HCT116 (cell line): ENCODE measurements at regions not wholly inside any gene's neighbourhood (a gene's known extent, or its start where the extent isn't known, plus 50 kb on each side); places are given as distances from the start of the nearest gene placed in this dataset.

Source experiments
- CEBPB ChIP-seq: IDR thresholded peaks from 2 replicates; pipeline ENCODE4 v1.6.1; 2012; ENCODE audit warnings: low read depth
- ELF1 ChIP-seq: IDR thresholded peaks from 2 replicates; pipeline ENCODE4 v1.6.1; 2012; ENCODE audit warnings: low read depth, borderline replicate concordance
- POLR2A ChIP-seq: IDR thresholded peaks from 2 replicates; pipeline ENCODE4 v1.7.0; 2011; ENCODE audit warnings: borderline replicate concordance; ENCODE audit not compliant: insufficient read depth, insufficient read length; ENCODE audit errors: extremely low read depth
- RAD21 ChIP-seq: IDR thresholded peaks from 2 replicates; pipeline ENCODE4 v1.6.1; 2012; ENCODE audit warnings: low read depth, mild to moderate bottlenecking
- SRF ChIP-seq: IDR thresholded peaks from 2 replicates; pipeline ENCODE4 v1.6.1; 2012; ENCODE audit warnings: low read depth
- TCF7L2 ChIP-seq: IDR thresholded peaks from 2 replicates; pipeline ENCODE4 v1.7.0; 2011; ENCODE audit warnings: borderline replicate concordance, inconsistent platforms; ENCODE audit not compliant: insufficient read depth, insufficient read length; ENCODE audit errors: extremely low read depth
- TF ChIP-seq, protein P1 (sequence below), 3 experiments: fragments of 200-600 bp in 1 of 3; sonication (generic) in 1 of 3; IDR thresholded peaks in 2 of 3; conservative IDR thresholded peaks in 1 of 3; 2 replicates each; pipeline ENCODE4 v1.5.1; 2012 to 2017; ENCODE audit warnings: low read depth in 2 of 3, low read length in 2 of 3, antibody characterized with exemption in 1 of 3, borderline replicate concordance in 1 of 3, control low read depth in 1 of 3, mild to moderate bottlenecking in 1 of 3, mixed read lengths in 1 of 3, mixed run types in 1 of 3, moderate library complexity in 1 of 3; ENCODE audit not compliant: insufficient read depth in 1 of 3
- TF ChIP-seq, protein P2 (sequence below): IDR thresholded peaks from 2 replicates; pipeline ENCODE4 v1.6.1; 2012; ENCODE audit warnings: low read depth

DNA sequence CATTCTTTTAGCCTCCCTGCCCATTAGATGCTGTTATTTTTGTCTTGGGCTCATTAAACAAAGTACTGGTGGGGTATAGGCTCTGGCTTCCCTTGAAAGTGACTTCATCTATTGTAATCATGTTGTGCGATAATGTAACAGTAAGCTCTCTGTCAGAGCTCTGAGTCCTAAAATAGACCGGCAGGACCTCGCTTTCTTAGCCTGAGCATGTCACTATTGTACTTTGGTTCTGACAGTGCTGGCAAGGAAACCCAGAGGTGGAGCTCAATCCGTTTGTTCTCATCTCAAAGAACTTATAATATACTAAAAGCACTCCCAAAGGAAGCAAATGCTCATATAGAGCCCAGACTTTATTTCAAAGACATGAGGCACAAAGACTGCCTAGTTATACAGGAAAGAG lies 339.1 kb upstream of the CCNH start:
- TF ChIP-seq, protein P1, sequence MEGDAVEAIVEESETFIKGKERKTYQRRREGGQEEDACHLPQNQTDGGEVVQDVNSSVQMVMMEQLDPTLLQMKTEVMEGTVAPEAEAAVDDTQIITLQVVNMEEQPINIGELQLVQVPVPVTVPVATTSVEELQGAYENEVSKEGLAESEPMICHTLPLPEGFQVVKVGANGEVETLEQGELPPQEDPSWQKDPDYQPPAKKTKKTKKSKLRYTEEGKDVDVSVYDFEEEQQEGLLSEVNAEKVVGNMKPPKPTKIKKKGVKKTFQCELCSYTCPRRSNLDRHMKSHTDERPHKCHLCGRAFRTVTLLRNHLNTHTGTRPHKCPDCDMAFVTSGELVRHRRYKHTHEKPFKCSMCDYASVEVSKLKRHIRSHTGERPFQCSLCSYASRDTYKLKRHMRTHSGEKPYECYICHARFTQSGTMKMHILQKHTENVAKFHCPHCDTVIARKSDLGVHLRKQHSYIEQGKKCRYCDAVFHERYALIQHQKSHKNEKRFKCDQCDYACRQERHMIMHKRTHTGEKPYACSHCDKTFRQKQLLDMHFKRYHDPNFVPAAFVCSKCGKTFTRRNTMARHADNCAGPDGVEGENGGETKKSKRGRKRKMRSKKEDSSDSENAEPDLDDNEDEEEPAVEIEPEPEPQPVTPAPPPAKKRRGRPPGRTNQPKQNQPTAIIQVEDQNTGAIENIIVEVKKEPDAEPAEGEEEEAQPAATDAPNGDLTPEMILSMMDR (IDR thresholded peaks at IDR 0.05 in 2 of 3, conservative IDR thresholded peaks at IDR 0.05 in 1 of 3; ENCODE audit: borderline replicate concordance in 1 of 3, insufficient read depth in 1 of 3, low read depth in 2 of 3, low read length in 2 of 3): no peak
- TF ChIP-seq RAD21 (no peak), POLR2A (no peak), TCF7L2 (no peak), CEBPB (no peak), ELF1 (no peak), SRF (no peak)
- TF ChIP-seq, protein P2, sequence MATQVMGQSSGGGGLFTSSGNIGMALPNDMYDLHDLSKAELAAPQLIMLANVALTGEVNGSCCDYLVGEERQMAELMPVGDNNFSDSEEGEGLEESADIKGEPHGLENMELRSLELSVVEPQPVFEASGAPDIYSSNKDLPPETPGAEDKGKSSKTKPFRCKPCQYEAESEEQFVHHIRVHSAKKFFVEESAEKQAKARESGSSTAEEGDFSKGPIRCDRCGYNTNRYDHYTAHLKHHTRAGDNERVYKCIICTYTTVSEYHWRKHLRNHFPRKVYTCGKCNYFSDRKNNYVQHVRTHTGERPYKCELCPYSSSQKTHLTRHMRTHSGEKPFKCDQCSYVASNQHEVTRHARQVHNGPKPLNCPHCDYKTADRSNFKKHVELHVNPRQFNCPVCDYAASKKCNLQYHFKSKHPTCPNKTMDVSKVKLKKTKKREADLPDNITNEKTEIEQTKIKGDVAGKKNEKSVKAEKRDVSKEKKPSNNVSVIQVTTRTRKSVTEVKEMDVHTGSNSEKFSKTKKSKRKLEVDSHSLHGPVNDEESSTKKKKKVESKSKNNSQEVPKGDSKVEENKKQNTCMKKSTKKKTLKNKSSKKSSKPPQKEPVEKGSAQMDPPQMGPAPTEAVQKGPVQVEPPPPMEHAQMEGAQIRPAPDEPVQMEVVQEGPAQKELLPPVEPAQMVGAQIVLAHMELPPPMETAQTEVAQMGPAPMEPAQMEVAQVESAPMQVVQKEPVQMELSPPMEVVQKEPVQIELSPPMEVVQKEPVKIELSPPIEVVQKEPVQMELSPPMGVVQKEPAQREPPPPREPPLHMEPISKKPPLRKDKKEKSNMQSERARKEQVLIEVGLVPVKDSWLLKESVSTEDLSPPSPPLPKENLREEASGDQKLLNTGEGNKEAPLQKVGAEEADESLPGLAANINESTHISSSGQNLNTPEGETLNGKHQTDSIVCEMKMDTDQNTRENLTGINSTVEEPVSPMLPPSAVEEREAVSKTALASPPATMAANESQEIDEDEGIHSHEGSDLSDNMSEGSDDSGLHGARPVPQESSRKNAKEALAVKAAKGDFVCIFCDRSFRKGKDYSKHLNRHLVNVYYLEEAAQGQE: no peak
